Fibroblast of pulmonary artery (primary cell): ENCODE measurements at regions not wholly inside any gene's neighbourhood (a gene's known extent, or its start where the extent isn't known, plus 50 kb on each side); places are given as distances from the start of the nearest gene placed in this dataset.

Experiments used
- DNase-seq: peaks from one replicate; pipeline ENCODE4 v3.0.0-alpha.2; 2010; ENCODE audit warnings: low read depth
- H3K4me3 ChIP-seq: replicated peaks from 2 replicates; pipeline ENCODE4 v1.5.1; 2011; ENCODE audit warnings: low read depth, mild to moderate bottlenecking, control low read depth, low read length, moderate library complexity
- CTCF ChIP-seq: IDR thresholded peaks from 2 replicates; pipeline ENCODE4 v1.5.1; 2011; ENCODE audit warnings: mild to moderate bottlenecking, control low read depth, low read length, inconsistent platforms; ENCODE audit errors: missing control alignments

- H3K4me3 ChIP-seq = no peak overlapping the region
- no peak for TF ChIP-seq CTCF
- DNase-seq = no peak
Measured at GRCh38 chr7:128145191-128145590, 95.9 kb upstream of the LEP start.

GRCh38 chr7:128146052-128146451 lies 95.0 kb upstream of the LEP start:
- no peak for TF ChIP-seq CTCF
- DNase-seq = no peak
- no peak overlapping the region for H3K4me3 ChIP-seq

- DNase-seq = no peak
- no peak overlapping the region for H3K4me3 ChIP-seq
- no peak for TF ChIP-seq CTCF
Measured at GRCh38 chr7:128148676-128149075, 92.4 kb upstream of the LEP start.

GRCh38 chr7:128150223-128150865 lies 90.7 kb upstream of the LEP start:
- no peak for TF ChIP-seq CTCF
- no peak overlapping the region for H3K4me3 ChIP-seq
- DNase-seq = no peak

DNA sequence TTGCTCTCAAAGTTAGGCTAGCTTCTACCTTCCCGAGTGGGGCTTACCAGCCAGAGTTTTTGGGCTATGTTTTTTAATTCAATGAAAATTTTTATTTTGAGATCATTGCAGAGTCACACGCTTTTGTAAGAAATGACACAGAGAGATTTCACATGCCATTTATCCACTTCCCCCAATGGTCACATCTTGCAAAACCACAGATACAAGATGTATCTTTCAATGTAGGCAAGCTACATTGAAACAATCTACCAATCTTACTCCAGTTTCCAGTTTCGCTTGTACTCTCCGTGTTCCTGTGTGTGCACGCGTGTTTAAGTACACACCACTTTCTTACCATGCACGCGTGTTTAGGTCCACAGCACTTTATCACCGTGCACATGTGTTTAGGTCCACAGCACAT lies 89.4 kb upstream of the LEP start:
- H3K4me3 ChIP-seq = no peak overlapping the region
- no peak for DNase-seq
- TF ChIP-seq CTCF = no peak

DNA sequence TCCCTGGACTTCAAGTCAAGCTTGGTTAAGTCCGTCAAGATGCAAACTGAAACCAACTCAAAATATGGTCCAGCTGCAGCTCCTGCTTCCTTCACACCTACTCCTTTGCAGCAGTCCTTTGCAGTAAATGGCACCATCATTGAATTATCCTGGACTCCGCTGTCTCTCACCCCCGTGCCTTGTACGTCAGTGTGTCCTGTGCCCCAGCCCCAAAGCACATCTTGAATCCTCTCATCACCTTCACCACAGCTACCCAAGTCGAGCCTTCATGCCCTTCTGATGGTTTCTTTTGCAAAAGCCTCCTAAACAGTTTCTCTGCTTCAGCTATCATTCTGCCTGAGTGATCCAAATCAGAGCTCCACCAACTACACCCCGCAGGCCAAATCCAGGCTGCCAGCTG lies 88.4 kb upstream of the LEP start:
- H3K4me3 ChIP-seq = no peak overlapping the region
- no peak for TF ChIP-seq CTCF
- DNase-seq = no peak

GRCh38 chr7:128153436-128153835 lies 87.6 kb upstream of the LEP start:
- no peak for DNase-seq
- H3K4me3 ChIP-seq = no peak overlapping the region
- no peak for TF ChIP-seq CTCF
